Renal cortex interstitium (tissue), 11 donors: ENCODE measurements at regions not wholly inside any gene's neighbourhood (a gene's known extent, or its start where the extent isn't known, plus 50 kb on each side); places are given as distances from the start of the nearest gene placed in this dataset.

Experiments
- DNase-seq, 11 donors: peaks; one replicate each; pipeline ENCODE4 v3.0.0-alpha.2; 2013; ENCODE audit warnings: low read depth in 9 of 11, low spot score in 4 of 11; ENCODE audit errors: extremely low read depth in 1 of 11

- peak in 2 of 11 donors; percentile 24 to 38 for DNase-seq
Observed at GRCh38 chr3:182261041-182261440, 532.3 kb upstream of the ATP11B start.

GRCh38 chr3:182268711-182269110 lies 524.6 kb upstream of the ATP11B start:
- no peak for DNase-seq

GRCh38 chr3:182276512-182276911 lies 516.8 kb upstream of the ATP11B start:
- no peak for DNase-seq

- DNase-seq: no peak
Observed at GRCh38 chr3:182284793-182285192, 508.5 kb upstream of the ATP11B start.

- DNase-seq: no peak
Observed at GRCh38 chr3:182292591-182292990, 500.7 kb upstream of the ATP11B start.

GRCh38 chr3:182294256-182294655 lies 499.0 kb upstream of the ATP11B start:
- DNase-seq: no peak

GRCh38 chr3:182294696-182295095 lies 498.6 kb upstream of the ATP11B start:
- DNase-seq: no peak

GRCh38 chr3:182300266-182300665 lies 493.0 kb upstream of the ATP11B start:
- DNase-seq: no peak

GRCh38 chr3:182303169-182303568 lies 490.1 kb upstream of the ATP11B start:
- DNase-seq: no peak

- no peak for DNase-seq
Observed at GRCh38 chr3:182305881-182306665, 487.2 kb upstream of the ATP11B start.

- DNase-seq: no peak
Observed at GRCh38 chr3:182308328-182308727, 485.0 kb upstream of the ATP11B start.

GRCh38 chr3:182309120-182309519 lies 484.2 kb upstream of the ATP11B start:
- no peak for DNase-seq

GRCh38 chr3:182315313-182315712 lies 478.0 kb upstream of the ATP11B start:
- no peak for DNase-seq

- no peak for DNase-seq
Observed at GRCh38 chr3:182323126-182323700, 470.1 kb upstream of the ATP11B start.

GRCh38 chr3:182323898-182324297 lies 469.4 kb upstream of the ATP11B start:
- DNase-seq: no peak

GRCh38 chr3:182325213-182325950 lies 467.9 kb upstream of the ATP11B start:
- DNase-seq: no peak

GRCh38 chr3:182327196-182327681 lies 466.1 kb upstream of the ATP11B start:
- peak in 7 of 11 donors; percentile 3 to 28 (median 9) for DNase-seq

- DNase-seq: no peak
Observed at GRCh38 chr3:182330646-182331045, 462.7 kb upstream of the ATP11B start.

- no peak for DNase-seq
Observed at GRCh38 chr3:182331341-182331740, 462.0 kb upstream of the ATP11B start.

- peak in 1 of 11 donors; percentile 22 for DNase-seq
Observed at GRCh38 chr3:182342252-182342651, 451.1 kb upstream of the ATP11B start.
